Upper lobe of right lung (tissue), 1 donor: ENCODE measurements at regions not wholly inside any gene's neighbourhood (a gene's known extent, or its start where the extent isn't known, plus 50 kb on each side); places are given as distances from the start of the nearest gene placed in this dataset.

Experiments
- ATAC-seq: fragments of 200-7000 bp; cut with Tn5 transposase; one replicate; pipeline ENCODE4 v1.9.1; 2020; ENCODE audit warnings: mild to moderate bottlenecking, moderate library complexity
- DNase-seq: peaks from one replicate; pipeline ENCODE4 v3.0.0-alpha.2; 2020
- H3K27ac ChIP-seq: fragments of 200-600 bp; one replicate; pipeline ENCODE4 v1.8.0; 2022
- H3K27me3 ChIP-seq: fragments of 200-600 bp; one replicate; pipeline ENCODE4 v1.8.0; 2022; ENCODE audit warnings: mild to moderate bottlenecking
- H3K36me3 ChIP-seq: fragments of 200-600 bp; one replicate; pipeline ENCODE4 v1.8.0; 2022
- H3K4me1 ChIP-seq: fragments of 200-600 bp; one replicate; pipeline ENCODE4 v1.8.0; 2022
- H3K4me3 ChIP-seq: fragments of 200-600 bp; one replicate; pipeline ENCODE4 v1.8.0; 2022; ENCODE audit warnings: mild to moderate bottlenecking
- H3K9me3 ChIP-seq: fragments of 200-600 bp; one replicate; pipeline ENCODE4 v1.8.0; 2022
- CTCF ChIP-seq: fragments of 200-600 bp; IDR thresholded peaks from one replicate; pipeline ENCODE4 v1.8.0; 2022; ENCODE audit warnings: antibody characterized with exemption
- intact Hi-C: fragments of 100-400 bp; cut with DNase I; formaldehyde crosslinking; loops from one replicate; pipeline ENCODE4 v1.11.0; 2022
- donor health status: DM: no; HTN: yes; CAD: no; lungs with severe emphysema.

- Histone ChIP-seq H3K4me1 (no peaks in the 10 kb centered on the region), H3K27me3 (no peaks in the 10 kb centered on the region), H3K36me3 (no peaks in the 10 kb centered on the region), H3K4me3 (no peak overlapping the region), H3K27ac (no peak overlapping the region), H3K9me3 (no peaks in the 10 kb centered on the region)
- intact Hi-C loops, result no loop called here
- no peak for ATAC-seq
- DNase-seq, result no peak
- no peak for TF ChIP-seq CTCF
Observed at GRCh38 chr2:34848691-34849090, 1249.6 kb upstream of the FAM98A start.

GRCh38 chr2:34848132-34848531 lies 1249.0 kb upstream of the FAM98A start:
- ATAC-seq (no peak), DNase-seq (no peak)
- no peak overlapping the region for H3K27ac ChIP-seq
- H3K27me3 ChIP-seq, result no peaks in the 10 kb centered on the region
- no peak for TF ChIP-seq CTCF
- H3K36me3 ChIP-seq, result no peaks in the 10 kb centered on the region
- H3K9me3 ChIP-seq, result no peaks in the 10 kb centered on the region
- H3K4me3 ChIP-seq, result no peak overlapping the region
- H3K4me1 ChIP-seq, result no peaks in the 10 kb centered on the region
- intact Hi-C loops, result no loop called here

GRCh38 chr2:34844629-34845028 lies 1245.5 kb upstream of the FAM98A start:
- H3K27me3 ChIP-seq, result no peaks in the 10 kb centered on the region
- no peak for ATAC-seq
- TF ChIP-seq CTCF, result no peak
- H3K27ac ChIP-seq, result no peak overlapping the region
- no peaks in the 10 kb centered on the region for H3K36me3 ChIP-seq
- no peaks in the 10 kb centered on the region for H3K4me1 ChIP-seq
- no peak for DNase-seq
- H3K4me3 ChIP-seq, result no peak overlapping the region
- intact Hi-C loops, result no loop called here
- H3K9me3 ChIP-seq, result no peaks in the 10 kb centered on the region

- H3K4me3 ChIP-seq, result no peak overlapping the region
- no peak for TF ChIP-seq CTCF
- H3K9me3 ChIP-seq, result no peaks in the 10 kb centered on the region
- no peaks in the 10 kb centered on the region for H3K36me3 ChIP-seq
- H3K4me1 ChIP-seq, result no peaks in the 10 kb centered on the region
- intact Hi-C loops, result no loop called here
- no peak for ATAC-seq
- no peaks in the 10 kb centered on the region for H3K27me3 ChIP-seq
- H3K27ac ChIP-seq, result no peak overlapping the region
- no peak for DNase-seq
Observed at GRCh38 chr2:34838408-34838807, 1239.3 kb upstream of the FAM98A start.

GRCh38 chr2:34836361-34836760 lies 1237.3 kb upstream of the FAM98A start:
- intact Hi-C loops, result no loop called here
- H3K9me3 ChIP-seq, result no peaks in the 10 kb centered on the region
- H3K27me3 ChIP-seq, result no peaks in the 10 kb centered on the region
- H3K4me3 ChIP-seq, result no peak overlapping the region
- DNase-seq (no peak), ATAC-seq (no peak)
- H3K36me3 ChIP-seq, result no peaks in the 10 kb centered on the region
- no peak for TF ChIP-seq CTCF
- no peaks in the 10 kb centered on the region for H3K4me1 ChIP-seq
- H3K27ac ChIP-seq, result no peak overlapping the region

GRCh38 chr2:34831096-34831495 lies 1232.0 kb upstream of the FAM98A start:
- intact Hi-C loops, result no loop called here
- no peak for TF ChIP-seq CTCF
- no peak overlapping the region for H3K4me3 ChIP-seq
- no peak for DNase-seq
- H3K36me3 ChIP-seq, result no peaks in the 10 kb centered on the region
- H3K9me3 ChIP-seq, result no peaks in the 10 kb centered on the region
- no peak for ATAC-seq
- no peak overlapping the region for H3K27ac ChIP-seq
- H3K27me3 ChIP-seq, result no peaks in the 10 kb centered on the region
- H3K4me1 ChIP-seq, result no peaks in the 10 kb centered on the region
